GM13977 (cell line): ENCODE measurements at regions not wholly inside any gene's neighbourhood (a gene's known extent, or its start where the extent isn't known, plus 50 kb on each side); places are given as distances from the start of the nearest gene placed in this dataset.

ENCODE experiments used
- DNase-seq: peaks from one replicate; pipeline ENCODE4 v3.0.0; 2012; ENCODE audit warnings: low spot score
- in situ Hi-C: fragments of 300-500 bp; cut with MboI; formaldehyde crosslinking; loops from one replicate; pipeline ENCODE4 v1.12.0; 2022; ENCODE audit warnings: low sequenced_read_pairs, low pct_unique_long_range_greater_than_20kb, mixed read lengths, inconsistent platforms; ENCODE audit not compliant: unreplicated experiment
- TF ChIP-seq, protein P1 (sequence below): IDR thresholded peaks from 2 replicates; pipeline ENCODE4 v1.5.1; 2012; ENCODE audit warnings: mild to moderate bottlenecking, control low read depth; ENCODE audit not compliant: insufficient read depth; ENCODE audit errors: extremely low read depth, missing control alignments

DNA sequence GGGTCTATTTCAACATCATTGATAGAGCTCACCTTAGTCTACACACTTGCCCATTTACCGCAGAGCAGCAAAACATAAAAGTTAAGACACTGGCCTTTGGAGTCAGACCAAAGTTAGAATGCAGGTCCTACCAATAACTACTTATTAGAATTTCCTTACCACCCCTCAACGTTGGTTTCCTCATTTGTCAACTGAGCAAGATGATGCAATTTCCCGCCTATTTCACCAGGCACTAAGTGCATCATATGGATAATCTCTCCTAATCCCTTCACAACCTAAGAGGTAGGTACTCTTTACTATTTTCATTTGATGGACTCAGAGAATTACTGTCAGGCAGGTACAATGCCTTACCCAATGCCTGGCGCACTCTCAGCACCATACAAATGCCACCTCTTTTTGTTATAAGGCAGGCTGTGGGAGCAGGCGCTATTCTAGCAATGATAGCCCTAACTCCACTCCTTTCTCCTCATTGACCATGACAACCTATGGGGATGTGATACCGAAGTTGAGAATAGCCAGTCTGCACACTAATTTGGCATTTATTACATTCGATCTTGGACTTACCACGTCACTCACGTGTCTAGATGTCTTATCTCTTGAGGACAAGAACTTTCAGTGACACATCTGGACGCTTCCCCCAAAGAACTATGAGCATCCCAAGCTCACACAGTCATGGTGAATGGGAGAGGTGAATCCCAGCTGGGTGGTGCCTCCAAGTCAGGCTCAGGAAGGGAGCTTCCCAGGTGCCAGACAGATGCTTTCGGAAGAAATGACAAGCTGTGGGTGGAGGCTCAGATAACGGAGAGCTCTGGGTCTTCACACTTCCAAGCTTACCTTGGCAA, 128.1 kb upstream of the STMND1 start:
- TF ChIP-seq, protein P1, sequence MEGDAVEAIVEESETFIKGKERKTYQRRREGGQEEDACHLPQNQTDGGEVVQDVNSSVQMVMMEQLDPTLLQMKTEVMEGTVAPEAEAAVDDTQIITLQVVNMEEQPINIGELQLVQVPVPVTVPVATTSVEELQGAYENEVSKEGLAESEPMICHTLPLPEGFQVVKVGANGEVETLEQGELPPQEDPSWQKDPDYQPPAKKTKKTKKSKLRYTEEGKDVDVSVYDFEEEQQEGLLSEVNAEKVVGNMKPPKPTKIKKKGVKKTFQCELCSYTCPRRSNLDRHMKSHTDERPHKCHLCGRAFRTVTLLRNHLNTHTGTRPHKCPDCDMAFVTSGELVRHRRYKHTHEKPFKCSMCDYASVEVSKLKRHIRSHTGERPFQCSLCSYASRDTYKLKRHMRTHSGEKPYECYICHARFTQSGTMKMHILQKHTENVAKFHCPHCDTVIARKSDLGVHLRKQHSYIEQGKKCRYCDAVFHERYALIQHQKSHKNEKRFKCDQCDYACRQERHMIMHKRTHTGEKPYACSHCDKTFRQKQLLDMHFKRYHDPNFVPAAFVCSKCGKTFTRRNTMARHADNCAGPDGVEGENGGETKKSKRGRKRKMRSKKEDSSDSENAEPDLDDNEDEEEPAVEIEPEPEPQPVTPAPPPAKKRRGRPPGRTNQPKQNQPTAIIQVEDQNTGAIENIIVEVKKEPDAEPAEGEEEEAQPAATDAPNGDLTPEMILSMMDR = no peak
- no peak for DNase-seq
- in situ Hi-C loops = loop anchor here (25.0 kb wide), 1 partner anchor 186 kb away; no protein-coding TSS in a partner anchor

DNA sequence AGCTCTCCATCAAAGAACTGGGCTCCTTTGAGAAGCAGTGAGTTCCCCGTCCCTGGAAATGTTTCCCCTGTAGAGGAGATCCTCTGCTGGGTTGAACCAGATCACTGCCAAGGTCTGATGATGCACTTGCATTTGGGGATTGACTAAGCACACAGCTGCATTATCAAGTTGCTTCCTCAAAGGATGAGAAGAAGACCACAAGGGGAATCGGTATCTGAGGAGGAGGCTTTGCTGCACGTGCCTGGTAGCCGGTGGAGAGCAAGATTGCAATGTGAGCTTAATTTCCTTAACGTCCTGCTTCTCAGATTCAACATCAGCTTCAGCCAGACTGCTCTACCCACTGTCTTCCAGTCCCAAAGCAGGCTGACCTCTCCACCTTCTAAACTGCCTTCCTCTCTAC, 128.8 kb upstream of the STMND1 start:
- no peak for DNase-seq
- TF ChIP-seq, protein P1 = no peak
- in situ Hi-C loops = loop anchor here (25.0 kb wide), 1 partner anchor 186 kb away; no protein-coding TSS in a partner anchor

DNA sequence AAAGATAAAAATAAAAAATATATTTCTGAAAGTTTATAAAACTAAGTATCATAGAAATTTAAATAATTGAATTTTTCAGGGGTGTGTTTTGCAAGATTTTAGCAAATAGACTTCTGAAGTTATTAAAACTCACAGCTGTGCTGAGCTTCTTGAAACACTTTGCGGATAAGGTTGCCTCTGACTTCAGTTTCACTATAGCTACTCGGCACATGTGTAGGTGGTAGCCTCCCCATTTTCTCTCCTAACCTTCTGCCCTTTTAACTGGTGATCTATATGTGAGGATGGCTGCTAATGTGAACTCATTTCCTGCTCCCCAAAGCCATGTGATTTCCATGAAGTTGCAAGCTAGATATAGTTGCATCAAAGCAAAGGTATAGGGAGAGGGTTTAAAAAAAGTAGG, 129.3 kb upstream of the STMND1 start:
- in situ Hi-C loops = loop anchor here (25.0 kb wide), 1 partner anchor 185 kb away; no protein-coding TSS in a partner anchor

DNA sequence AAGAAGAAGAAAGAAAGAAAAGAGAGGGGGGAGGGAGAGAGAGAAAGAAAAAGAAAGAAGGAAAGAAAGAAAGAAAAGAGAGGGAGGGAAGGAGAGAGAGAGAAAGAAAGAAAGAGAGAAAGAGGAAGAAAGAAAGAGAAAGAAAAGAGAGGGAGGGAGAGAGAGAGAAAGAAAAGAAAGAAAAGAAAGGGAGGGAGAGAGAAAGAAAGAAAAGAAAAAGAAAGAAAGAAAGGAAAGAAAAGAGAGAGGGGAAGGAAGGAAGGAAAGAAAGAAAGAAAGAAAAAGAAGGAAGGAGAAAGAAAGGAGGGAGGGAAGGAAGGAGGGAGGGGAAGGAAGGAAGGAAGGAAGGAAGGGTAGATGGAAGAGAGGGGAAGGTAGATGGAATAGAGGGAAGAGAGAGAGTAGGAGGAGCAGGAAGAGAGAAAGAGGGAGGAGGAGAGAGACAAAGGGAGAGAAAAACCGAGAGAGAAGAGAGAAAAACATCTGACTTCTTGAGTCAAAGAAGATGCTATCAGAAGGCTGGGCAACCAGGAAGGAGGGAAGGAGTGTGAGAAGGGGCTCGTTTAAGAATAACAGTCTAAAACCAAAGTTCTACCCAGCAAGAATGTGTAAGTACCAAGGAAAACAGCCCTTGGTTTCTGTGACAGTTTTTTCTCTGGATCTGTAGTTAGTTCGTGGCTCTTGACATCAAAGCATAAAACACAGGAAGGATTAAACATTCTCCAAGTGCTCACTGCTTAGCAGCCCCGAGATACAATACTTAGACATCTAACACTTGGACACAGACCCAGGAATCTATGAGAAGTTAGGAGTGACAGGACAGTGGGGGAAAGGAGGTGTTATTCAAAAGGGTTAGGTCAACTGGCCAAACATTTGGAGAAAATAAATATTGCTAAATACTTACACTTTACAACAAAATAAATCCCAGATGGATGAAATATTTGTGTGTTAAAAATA, 131.9 kb upstream of the STMND1 start:
- TF ChIP-seq, protein P1 = no peak
- no peak for DNase-seq
- in situ Hi-C loops = loop anchor here (25.0 kb wide), 1 partner anchor 183 kb away; no protein-coding TSS in a partner anchor

More for the DNA sequence above, 129.3 kb upstream of the STMND1 start:
- TF ChIP-seq, protein P1 = no peak
- no peak for DNase-seq

DNA sequence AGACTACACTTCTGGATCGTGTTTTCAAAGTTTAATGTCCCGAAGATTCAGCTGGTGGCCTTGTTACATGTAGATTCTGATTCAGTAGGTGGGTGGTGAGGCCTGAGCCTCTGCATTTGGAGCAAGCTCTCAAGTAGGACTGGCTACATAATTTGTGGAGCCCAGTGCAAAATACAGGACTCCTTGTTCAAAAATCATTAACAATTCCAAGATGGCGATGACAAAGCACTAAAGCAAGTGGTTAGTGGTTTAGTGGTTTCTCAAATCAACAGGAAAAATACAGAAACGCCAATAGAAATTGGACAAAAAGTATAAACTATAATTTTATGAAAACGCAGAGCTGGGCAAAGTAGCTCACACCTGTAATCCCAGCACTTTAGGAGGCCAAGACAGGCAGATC, 133.7 kb upstream of the STMND1 start:
- in situ Hi-C loops = loop anchor here (25.0 kb wide), 1 partner anchor 181 kb away; no protein-coding TSS in a partner anchor
- no peak for DNase-seq
- TF ChIP-seq, protein P1 = no peak

DNA sequence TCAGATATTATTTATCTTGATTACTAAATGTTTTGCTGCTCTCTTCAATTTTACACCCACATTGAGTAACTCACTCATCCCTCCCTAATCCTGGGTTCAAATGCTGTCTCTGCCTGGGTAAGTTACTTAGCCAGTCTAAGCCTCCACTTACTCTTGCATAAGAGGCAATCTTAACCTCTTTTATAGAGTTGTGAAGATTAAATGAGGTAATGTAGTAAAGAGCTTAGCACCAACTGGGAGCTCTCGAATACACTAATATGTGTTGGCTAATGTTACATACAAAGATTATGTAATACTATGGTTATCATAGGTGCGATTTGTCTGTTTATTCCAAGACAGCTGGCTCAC, 134.4 kb upstream of the STMND1 start:
- DNase-seq = no peak
- TF ChIP-seq, protein P1 = no peak
- in situ Hi-C loops = loop anchor here (25.0 kb wide), 1 partner anchor 180 kb away; no protein-coding TSS in a partner anchor
